Right atrium auricular region (tissue), 2 donors: ENCODE measurements at regions not wholly inside any gene's neighbourhood (a gene's known extent, or its start where the extent isn't known, plus 50 kb on each side); places are given as distances from the start of the nearest gene placed in this dataset.
A peak's percentile ranks its signal among the peaks of the same experiment; 100 is the strongest.

ENCODE experiments used
- DNase-seq: peaks from one replicate; pipeline ENCODE4 v3.0.0-alpha.2; 2019; ENCODE audit warnings: low spot score
- H3K27ac ChIP-seq, 2 donors: fragments of 200-600 bp; sonication (generic); 1 replicate in 1 of 2; 2 replicates in 1 of 2; pipeline ENCODE4 v1.5.1; 2016 to 2019
- H3K27me3 ChIP-seq, 2 donors: fragments of 200-600 bp; sonication (generic); one replicate each; pipeline versions ENCODE4 v1.5.1 to v1.6.0; 2017 to 2019
- H3K36me3 ChIP-seq: fragments of 200-600 bp; sonication (generic); one replicate; pipeline ENCODE4 v1.5.1; 2016
- H3K4me1 ChIP-seq, 2 donors: fragments of 200-600 bp; sonication (generic); one replicate each; pipeline versions ENCODE4 v1.5.1 to v1.6.0; 2017 to 2019
- H3K4me3 ChIP-seq, 2 donors: fragments of 200-600 bp; sonication (generic); 1 replicate in 1 of 2; 2 replicates in 1 of 2; pipeline ENCODE4 v1.5.1; 2017 to 2019; ENCODE audit warnings: mild to moderate bottlenecking in 1 of 2, moderate library complexity in 1 of 2
- H3K9me3 ChIP-seq, 2 donors: fragments of 200-600 bp; sonication (generic); one replicate each; pipeline ENCODE4 v1.5.1; 2019
- TF ChIP-seq, protein P1 (sequence below), 2 donors: fragments of 200-600 bp; sonication (generic); IDR thresholded peaks; one replicate each; pipeline ENCODE4 v1.5.1; 2019; ENCODE audit warnings: antibody characterized with exemption in 2 of 2

DNA sequence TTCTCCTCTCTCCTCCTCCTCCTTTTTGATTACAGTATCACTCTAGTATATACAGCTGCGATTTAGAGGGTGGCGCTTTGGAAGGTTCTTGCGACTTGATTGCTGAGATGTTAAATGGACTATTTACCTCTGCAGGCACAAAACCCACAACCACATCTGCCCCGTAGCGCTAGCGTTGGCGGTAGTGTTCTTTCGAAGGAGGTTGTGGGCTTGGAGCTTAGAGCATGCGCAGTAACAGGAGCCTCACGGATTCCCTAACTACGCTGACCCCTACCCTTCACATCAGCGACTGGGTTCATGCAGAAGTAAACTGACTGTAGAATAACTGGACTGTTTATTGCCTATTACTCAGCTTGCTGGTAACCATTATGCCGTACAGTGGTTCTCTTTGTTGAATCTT is 58.0 kb downstream of the CGGBP1 start:
- no peaks in the 10 kb centered on the region for H3K27me3 ChIP-seq
- no peaks in the 10 kb centered on the region for H3K4me1 ChIP-seq
- no peak for DNase-seq
- H3K4me3 ChIP-seq = peak overlapping the region in 1 of 2 donors; percentile 25
- TF ChIP-seq, protein P1, sequence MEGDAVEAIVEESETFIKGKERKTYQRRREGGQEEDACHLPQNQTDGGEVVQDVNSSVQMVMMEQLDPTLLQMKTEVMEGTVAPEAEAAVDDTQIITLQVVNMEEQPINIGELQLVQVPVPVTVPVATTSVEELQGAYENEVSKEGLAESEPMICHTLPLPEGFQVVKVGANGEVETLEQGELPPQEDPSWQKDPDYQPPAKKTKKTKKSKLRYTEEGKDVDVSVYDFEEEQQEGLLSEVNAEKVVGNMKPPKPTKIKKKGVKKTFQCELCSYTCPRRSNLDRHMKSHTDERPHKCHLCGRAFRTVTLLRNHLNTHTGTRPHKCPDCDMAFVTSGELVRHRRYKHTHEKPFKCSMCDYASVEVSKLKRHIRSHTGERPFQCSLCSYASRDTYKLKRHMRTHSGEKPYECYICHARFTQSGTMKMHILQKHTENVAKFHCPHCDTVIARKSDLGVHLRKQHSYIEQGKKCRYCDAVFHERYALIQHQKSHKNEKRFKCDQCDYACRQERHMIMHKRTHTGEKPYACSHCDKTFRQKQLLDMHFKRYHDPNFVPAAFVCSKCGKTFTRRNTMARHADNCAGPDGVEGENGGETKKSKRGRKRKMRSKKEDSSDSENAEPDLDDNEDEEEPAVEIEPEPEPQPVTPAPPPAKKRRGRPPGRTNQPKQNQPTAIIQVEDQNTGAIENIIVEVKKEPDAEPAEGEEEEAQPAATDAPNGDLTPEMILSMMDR (IDR thresholded peaks at IDR 0.05) = no peak
- H3K27ac ChIP-seq = no peak overlapping the region
- H3K9me3 ChIP-seq = no peaks in the 10 kb centered on the region
- H3K36me3 ChIP-seq = no peaks in the 10 kb centered on the region

- Histone ChIP-seq H3K36me3 (no peaks in the 10 kb centered on the region), H3K4me1 (no peaks in the 10 kb centered on the region), H3K9me3 (no peaks in the 10 kb centered on the region), H3K4me3 (no peak overlapping the region), H3K27me3 (no peaks in the 10 kb centered on the region), H3K27ac (no peak overlapping the region)
- TF ChIP-seq, protein P1 (IDR thresholded peaks at IDR 0.05) = no peak
- no peak for DNase-seq
Measured at GRCh38 chr3:87997966-87998365, 60.8 kb downstream of the CGGBP1 start.

DNA sequence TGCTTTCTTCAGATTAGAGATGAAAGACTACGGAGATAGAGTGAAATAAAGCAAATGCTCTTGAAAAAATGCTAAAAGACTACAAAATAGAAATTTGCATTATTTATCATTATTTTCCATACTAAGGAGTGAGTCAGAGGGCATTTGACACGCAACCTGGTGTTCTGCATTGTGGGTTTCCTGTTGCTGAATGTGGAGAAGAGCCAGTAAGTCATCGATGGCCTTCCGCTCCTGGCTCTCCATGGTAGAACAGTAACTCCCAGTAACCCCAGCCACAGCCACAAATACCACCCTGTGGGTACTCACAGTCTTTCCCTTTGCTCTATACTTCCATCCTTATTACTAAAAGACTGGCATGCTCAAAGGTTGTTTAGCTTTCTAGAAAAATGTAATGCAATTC is 61.5 kb downstream of the CGGBP1 start:
- Histone ChIP-seq H3K4me1 (no peaks in the 10 kb centered on the region), H3K27ac (no peak overlapping the region)
- TF ChIP-seq, protein P1 (IDR thresholded peaks at IDR 0.05) = no peak

DNA sequence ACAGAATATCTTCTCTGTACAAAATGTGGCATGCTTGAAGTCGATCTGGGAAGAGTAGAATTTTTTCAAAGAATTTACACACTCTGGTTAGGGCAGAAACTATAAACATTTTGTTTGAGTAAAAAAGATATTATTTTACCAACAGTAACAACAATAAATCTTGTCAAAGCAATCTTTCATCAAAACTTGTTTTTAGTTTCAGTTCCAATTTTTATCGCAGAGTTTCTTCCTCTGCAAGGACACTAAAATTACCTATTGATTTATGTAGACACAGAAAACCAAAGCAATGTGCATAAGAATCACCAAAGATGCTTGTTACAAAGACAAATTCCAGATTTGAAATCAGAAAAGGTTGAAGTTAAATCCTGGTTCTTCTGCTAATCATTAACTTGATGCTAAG is 61.9 kb downstream of the CGGBP1 start:
- Histone ChIP-seq H3K4me3 (no peak overlapping the region), H3K9me3 (no peaks in the 10 kb centered on the region), H3K36me3 (no peaks in the 10 kb centered on the region), H3K4me1 (no peaks in the 10 kb centered on the region), H3K27ac (no peak overlapping the region), H3K27me3 (no peaks in the 10 kb centered on the region)
- TF ChIP-seq, protein P1 (IDR thresholded peaks at IDR 0.05) = no peak
- DNase-seq = no peak

More for the DNA sequence above, 61.5 kb downstream of the CGGBP1 start:
- H3K9me3 ChIP-seq = no peaks in the 10 kb centered on the region
- no peaks in the 10 kb centered on the region for H3K27me3 ChIP-seq
- H3K4me3 ChIP-seq = no peak overlapping the region
- H3K36me3 ChIP-seq = no peaks in the 10 kb centered on the region
- no peak for DNase-seq

- Histone ChIP-seq H3K4me3 (no peak overlapping the region), H3K36me3 (no peaks in the 10 kb centered on the region), H3K4me1 (no peaks in the 10 kb centered on the region), H3K9me3 (no peaks in the 10 kb centered on the region), H3K27ac (no peak overlapping the region), H3K27me3 (no peaks in the 10 kb centered on the region)
- TF ChIP-seq, protein P1 (IDR thresholded peaks at IDR 0.05) = no peak
- no peak for DNase-seq
Measured at GRCh38 chr3:87993566-87993965, 65.2 kb downstream of the CGGBP1 start.

DNA sequence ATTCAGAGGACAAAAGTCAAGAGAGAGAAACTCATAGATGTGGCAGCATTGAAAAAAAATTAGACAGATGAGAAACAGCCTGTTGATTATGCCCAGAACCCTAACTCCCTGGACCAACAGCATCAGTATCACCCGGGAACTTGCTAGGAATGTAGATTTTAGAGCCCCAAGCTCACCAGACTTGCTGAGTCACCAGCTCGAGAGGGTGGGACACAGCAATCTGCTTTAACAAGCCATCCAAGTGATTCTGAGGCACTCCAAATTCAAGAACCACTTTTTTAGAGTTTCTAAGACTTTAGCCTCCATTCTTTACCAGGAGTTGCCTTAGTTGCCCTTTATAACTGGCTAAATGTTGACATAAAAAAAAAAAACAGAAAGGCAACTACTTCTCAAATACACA is 70.9 kb downstream of the CGGBP1 start:
- Histone ChIP-seq H3K27me3 (no peaks in the 10 kb centered on the region), H3K36me3 (no peaks in the 10 kb centered on the region), H3K4me3 (no peak overlapping the region), H3K27ac (no peak overlapping the region), H3K4me1 (no peaks in the 10 kb centered on the region), H3K9me3 (no peaks in the 10 kb centered on the region)
- TF ChIP-seq, protein P1 (IDR thresholded peaks at IDR 0.05) = no peak
- DNase-seq = no peak
